Rectal smooth muscle tissue (tissue), 1 donor: ENCODE measurements at regions not wholly inside any gene's neighbourhood (a gene's known extent, or its start where the extent isn't known, plus 50 kb on each side); places are given as distances from the start of the nearest gene placed in this dataset.

ENCODE experiments used
- H3K27ac ChIP-seq: one replicate; pipeline ENCODE4 v1.7.0; 2013; ENCODE audit warnings: low read depth, low read length, inconsistent platforms
- H3K27me3 ChIP-seq: one replicate; pipeline ENCODE4 v1.7.0; 2013; ENCODE audit warnings: low read length; ENCODE audit not compliant: control insufficient read depth, insufficient read depth
- H3K36me3 ChIP-seq: one replicate; pipeline ENCODE4 v1.7.0; 2013; ENCODE audit warnings: low read length; ENCODE audit not compliant: control insufficient read depth, insufficient read depth
- H3K4me1 ChIP-seq: one replicate; pipeline ENCODE4 v1.7.0; 2013; ENCODE audit warnings: low read length; ENCODE audit not compliant: control insufficient read depth, insufficient read depth
- H3K4me3 ChIP-seq: one replicate; pipeline ENCODE4 v1.7.0; 2013; ENCODE audit warnings: low read length
- H3K9ac ChIP-seq: one replicate; pipeline ENCODE4 v1.7.0; 2013; ENCODE audit warnings: low read length

GRCh38 chr22:27386186-27386585 is 415.4 kb downstream of the MN1 start:
- H3K36me3 ChIP-seq, result no peaks in the 10 kb centered on the region
- H3K9ac ChIP-seq, result no peak overlapping the region
- no peaks in the 10 kb centered on the region for H3K4me1 ChIP-seq
- H3K4me3 ChIP-seq, result no peak overlapping the region
- H3K27ac ChIP-seq, result no peak overlapping the region
- H3K27me3 ChIP-seq, result no peaks in the 10 kb centered on the region

GRCh38 chr22:27387561-27387960 is 414.0 kb downstream of the MN1 start:
- Histone ChIP-seq H3K4me3 (no peak overlapping the region), H3K4me1 (no peaks in the 10 kb centered on the region), H3K36me3 (no peaks in the 10 kb centered on the region), H3K27ac (no peak overlapping the region), H3K27me3 (no peaks in the 10 kb centered on the region), H3K9ac (no peak overlapping the region)

- H3K9ac ChIP-seq, result no peak overlapping the region
These were observed 413.4 kb downstream of the MN1 start for GRCh38 chr22:27388090-27388600.

GRCh38 chr22:27389727-27390075 is 411.9 kb downstream of the MN1 start:
- no peaks in the 10 kb centered on the region for H3K27me3 ChIP-seq

More at GRCh38 chr22:27388090-27388600, 413.4 kb downstream of the MN1 start:
- Histone ChIP-seq H3K4me3 (no peak overlapping the region), H3K27me3 (no peaks in the 10 kb centered on the region), H3K27ac (no peak overlapping the region), H3K36me3 (no peaks in the 10 kb centered on the region), H3K4me1 (no peaks in the 10 kb centered on the region)

GRCh38 chr22:27391092-27391770 is 410.3 kb downstream of the MN1 start:
- Histone ChIP-seq H3K27me3 (no peaks in the 10 kb centered on the region), H3K27ac (no peak overlapping the region), H3K4me3 (no peak overlapping the region), H3K36me3 (no peaks in the 10 kb centered on the region), H3K9ac (no peak overlapping the region), H3K4me1 (no peaks in the 10 kb centered on the region)

More at GRCh38 chr22:27389727-27390075, 411.9 kb downstream of the MN1 start:
- Histone ChIP-seq H3K36me3 (no peaks in the 10 kb centered on the region), H3K4me3 (no peak overlapping the region), H3K9ac (no peak overlapping the region), H3K27ac (no peak overlapping the region), H3K4me1 (no peaks in the 10 kb centered on the region)

- no peak overlapping the region for H3K27ac ChIP-seq
- no peaks in the 10 kb centered on the region for H3K36me3 ChIP-seq
- H3K4me3 ChIP-seq, result no peak overlapping the region
- no peak overlapping the region for H3K9ac ChIP-seq
- H3K27me3 ChIP-seq, result no peaks in the 10 kb centered on the region
- no peaks in the 10 kb centered on the region for H3K4me1 ChIP-seq
These were observed 408.2 kb downstream of the MN1 start for GRCh38 chr22:27393371-27393770.

- H3K36me3 ChIP-seq, result no peaks in the 10 kb centered on the region
- no peak overlapping the region for H3K4me3 ChIP-seq
- no peaks in the 10 kb centered on the region for H3K27me3 ChIP-seq
- H3K4me1 ChIP-seq, result no peaks in the 10 kb centered on the region
- H3K27ac ChIP-seq, result no peak overlapping the region
- no peak overlapping the region for H3K9ac ChIP-seq
These were observed 406.7 kb downstream of the MN1 start for GRCh38 chr22:27394806-27395404.

- H3K36me3 ChIP-seq, result no peaks in the 10 kb centered on the region
- no peaks in the 10 kb centered on the region for H3K4me1 ChIP-seq
- no peaks in the 10 kb centered on the region for H3K27me3 ChIP-seq
- no peak overlapping the region for H3K27ac ChIP-seq
- H3K9ac ChIP-seq, result no peak overlapping the region
- no peak overlapping the region for H3K4me3 ChIP-seq
These were observed 404.3 kb downstream of the MN1 start for GRCh38 chr22:27397036-27397953.

GRCh38 chr22:27397954-27398342 is 403.6 kb downstream of the MN1 start:
- Histone ChIP-seq H3K27me3 (no peaks in the 10 kb centered on the region), H3K9ac (no peak overlapping the region), H3K4me1 (no peaks in the 10 kb centered on the region), H3K36me3 (no peaks in the 10 kb centered on the region), H3K27ac (no peak overlapping the region), H3K4me3 (no peak overlapping the region)

- H3K9ac ChIP-seq, result no peak overlapping the region
- no peaks in the 10 kb centered on the region for H3K36me3 ChIP-seq
- no peak overlapping the region for H3K4me3 ChIP-seq
- no peaks in the 10 kb centered on the region for H3K27me3 ChIP-seq
- no peak overlapping the region for H3K27ac ChIP-seq
- H3K4me1 ChIP-seq, result no peaks in the 10 kb centered on the region
These were observed 402.4 kb downstream of the MN1 start for GRCh38 chr22:27399161-27399560.

- Histone ChIP-seq H3K4me1 (no peaks in the 10 kb centered on the region), H3K36me3 (no peaks in the 10 kb centered on the region), H3K9ac (no peak overlapping the region), H3K27me3 (no peaks in the 10 kb centered on the region), H3K4me3 (no peak overlapping the region), H3K27ac (no peak overlapping the region)
These were observed 400.7 kb downstream of the MN1 start for GRCh38 chr22:27400811-27401210.

- Histone ChIP-seq H3K4me3 (no peak overlapping the region), H3K4me1 (no peaks in the 10 kb centered on the region), H3K9ac (no peak overlapping the region), H3K27ac (no peak overlapping the region), H3K27me3 (no peaks in the 10 kb centered on the region), H3K36me3 (no peaks in the 10 kb centered on the region)
These were observed 400.2 kb downstream of the MN1 start for GRCh38 chr22:27401321-27401720.
